ENCODE measurements at regions not wholly inside any gene's neighbourhood (a gene's known extent, or its start where the extent isn't known, plus 50 kb on each side); places are given as distances from the start of the nearest gene placed in this dataset.

DNA sequence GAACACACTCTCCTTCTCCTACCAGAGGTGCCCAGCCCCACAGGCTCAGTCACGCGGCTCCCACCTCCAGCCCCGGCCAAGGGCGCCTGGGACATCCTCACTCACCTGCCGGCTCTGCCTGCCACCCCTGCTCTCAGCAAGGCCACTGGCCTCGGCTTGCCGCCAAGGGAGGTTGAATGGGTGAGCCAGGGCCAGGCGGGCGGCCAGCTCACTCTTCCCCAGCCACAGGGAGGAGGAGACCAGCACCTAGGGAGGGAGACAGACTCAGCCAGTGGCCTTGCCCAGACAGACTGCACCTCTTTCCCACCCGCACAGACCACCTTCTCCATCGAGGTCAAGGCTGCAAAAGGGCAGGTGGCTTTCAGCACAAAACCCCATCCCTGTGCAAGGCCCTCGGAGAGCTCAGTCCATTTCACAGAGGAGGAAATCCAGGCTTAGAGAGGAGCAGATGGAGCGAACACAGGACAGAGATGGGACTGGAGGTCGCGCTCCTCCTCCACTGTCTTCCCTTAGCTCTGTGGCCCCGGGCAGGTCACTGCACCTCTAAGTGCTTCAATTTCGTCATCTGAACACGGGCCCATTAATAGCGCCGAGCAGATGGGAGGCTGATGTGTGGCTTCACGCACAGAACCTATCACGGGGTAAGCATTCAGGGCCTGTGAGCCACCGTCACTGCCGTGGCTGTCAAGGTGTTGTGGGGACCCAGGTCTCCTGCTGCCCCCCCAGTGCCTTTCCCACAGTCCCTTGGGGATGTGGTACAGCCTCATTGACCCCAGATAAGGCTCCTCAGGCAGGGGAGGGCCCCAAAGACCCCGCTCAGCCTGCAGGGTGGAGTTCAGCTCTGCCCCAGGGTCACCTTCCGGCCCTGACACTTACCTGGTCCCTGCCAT is 56.1 kb downstream of the RMI2 start:
- peak; percentile 19 for DNase-seq

DNA sequence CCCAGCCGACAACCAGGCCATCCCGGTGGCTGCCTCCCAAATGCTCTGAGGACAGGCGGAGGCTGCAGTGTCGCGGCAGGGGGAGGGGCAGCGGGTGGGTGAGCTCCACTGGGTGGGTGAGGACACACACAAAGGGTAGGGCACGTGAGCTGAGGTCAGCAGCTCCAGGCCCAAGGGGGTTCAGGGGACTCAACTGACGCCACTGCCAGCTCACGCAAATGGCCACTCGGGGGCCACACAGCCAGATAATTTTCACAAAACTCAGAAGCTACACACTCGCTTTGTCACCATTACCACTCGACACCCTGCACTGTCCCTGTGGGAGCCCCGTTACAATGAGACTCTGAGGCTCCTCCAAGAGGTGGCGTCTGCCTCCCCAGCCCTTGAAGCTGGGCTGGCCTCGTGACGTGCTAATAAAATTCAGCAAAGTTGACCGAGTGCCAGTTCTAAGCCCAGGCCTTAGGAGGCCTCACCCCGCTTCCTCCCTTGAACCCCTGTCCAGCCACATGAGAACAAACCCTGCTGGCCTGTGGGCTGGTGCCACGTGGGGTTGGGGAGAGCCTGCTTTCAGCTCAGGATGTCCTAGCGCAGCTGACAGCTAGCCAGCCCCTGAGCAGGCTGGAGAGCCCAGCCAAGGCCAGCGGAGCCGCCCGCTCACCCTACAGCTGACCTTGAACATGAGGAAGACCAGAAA is 56.9 kb downstream of the RMI2 start:
- DNase-seq = no peak

DNA sequence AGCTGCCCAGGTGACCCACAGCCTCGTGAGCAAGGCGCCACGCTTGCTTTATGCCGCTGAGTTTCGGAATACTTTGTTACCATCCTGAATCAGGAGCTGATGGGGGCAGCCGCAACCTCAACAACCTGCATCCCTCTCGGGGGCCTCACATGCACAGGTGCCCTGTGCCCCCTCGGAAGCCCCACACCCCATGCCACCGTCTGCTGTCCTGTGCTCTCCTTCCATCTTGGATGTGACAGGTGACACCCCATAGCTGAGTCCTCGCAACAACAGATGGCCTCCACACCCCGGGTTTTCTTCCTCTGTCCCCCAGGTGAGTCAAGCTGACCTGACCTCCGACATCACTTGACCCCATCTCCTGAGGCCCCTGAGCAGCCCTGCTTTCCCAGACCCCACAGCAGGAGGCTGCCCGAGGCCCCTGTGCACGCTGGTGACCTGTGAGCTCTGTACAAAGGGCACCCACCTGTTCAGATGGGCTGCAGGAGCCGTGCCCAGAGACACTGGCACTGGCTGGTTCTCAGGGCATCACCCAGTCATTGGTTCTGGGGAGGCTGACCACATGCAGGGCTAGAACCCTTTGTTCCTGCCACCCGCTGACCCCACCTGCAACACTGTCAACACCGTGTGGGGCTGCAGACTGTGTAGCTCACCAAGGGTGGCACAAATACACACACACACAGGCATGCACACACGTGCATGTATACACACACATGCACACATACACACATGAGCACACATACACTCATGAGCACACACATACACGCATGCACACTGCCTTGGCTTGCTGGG is 57.7 kb downstream of the RMI2 start:
- no peak for DNase-seq

DNA sequence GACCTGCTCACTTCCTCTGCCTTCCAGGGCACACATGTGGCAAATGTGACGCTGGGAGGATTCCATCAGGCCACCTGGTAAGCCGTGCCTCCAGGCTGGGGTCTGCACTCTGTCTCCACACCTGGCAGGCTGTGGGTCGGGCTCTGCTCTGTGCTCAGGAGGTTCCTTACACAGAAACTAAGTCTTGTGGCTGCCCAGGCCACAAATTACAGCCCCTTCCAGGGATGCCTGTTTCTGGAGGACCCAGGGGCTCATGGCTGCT is 58.2 kb downstream of the RMI2 start:
- no peak for DNase-seq

DNA sequence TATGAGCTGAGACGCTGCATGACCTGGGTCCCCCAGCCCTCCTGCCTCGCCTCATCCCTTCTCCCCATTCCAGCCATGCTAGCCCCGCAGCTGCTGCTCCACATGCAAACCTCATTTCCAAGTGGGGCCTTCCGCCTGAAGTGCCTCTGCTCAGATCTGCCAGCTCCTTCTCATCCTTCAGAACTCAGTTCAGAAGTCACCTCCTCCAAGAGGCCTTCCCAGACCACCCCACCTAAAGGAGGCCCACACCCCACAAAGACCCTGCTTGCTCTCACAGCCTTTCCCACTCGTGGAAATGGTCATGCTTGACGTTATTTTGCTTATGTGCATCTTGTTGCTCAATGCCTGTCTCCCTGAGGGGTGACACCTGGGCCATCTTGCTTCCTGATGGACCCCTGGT is 58.7 kb downstream of the RMI2 start:
- no peak for DNase-seq

DNA sequence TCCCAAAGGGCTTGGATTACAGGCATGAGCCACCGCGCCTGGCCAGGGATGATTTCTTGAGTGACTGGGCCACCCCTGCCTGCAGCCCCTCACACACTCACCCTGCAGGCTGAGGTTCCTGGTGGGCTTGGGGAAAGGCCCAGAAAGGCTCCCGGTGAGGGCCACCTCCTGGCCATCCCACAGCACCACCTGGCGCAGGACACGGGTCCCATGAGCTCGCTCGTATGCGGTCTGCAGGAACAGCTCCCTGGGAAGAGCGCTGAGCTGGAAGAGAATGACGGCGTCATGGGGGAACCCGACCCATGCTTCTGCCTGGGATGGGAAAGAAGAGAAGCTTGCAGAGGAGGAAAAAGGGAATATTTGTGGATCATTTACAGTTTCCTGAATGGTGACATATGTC is 59.3 kb downstream of the RMI2 start:
- DNase-seq = no peak

DNA sequence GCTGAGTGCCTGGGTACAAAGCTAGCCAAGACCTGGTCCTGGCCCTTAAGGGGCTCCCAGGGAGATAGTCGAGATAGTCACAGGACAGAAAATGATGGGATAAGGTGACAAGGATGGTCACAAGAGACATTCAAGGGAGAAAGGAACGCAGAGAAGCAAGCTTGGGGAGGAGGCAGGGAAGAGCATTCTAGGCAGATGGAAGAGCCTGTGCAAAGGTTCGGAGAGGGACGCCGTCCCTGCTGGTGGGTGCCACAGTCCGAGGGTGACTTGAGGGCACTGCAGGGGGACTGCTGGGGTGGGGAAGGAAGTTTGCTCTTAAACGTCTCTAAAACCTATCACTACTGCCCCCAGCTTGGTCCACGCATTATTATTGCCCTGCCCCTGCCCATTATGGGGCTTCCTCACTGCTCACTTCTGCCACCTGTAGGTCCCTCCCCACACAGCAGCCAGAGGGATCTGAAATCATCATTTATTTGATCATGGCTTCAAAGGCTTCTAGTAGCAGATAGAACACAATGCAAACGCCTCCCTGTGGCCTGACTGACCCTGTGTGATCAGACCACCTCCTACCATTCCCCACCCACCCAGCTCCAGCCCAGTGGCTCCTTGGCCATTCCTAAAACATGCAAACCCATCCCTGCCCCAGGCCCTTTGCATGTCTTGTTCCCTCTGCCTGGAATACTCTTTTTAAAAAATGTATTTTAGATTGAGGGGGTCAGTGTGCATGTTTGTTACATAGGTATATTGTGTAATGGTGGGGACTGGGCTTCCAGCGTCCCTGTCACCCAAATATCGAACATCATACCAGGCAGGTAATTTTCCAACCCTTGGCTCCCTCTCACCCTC is 60.3 kb downstream of the RMI2 start:
- DNase-seq = peak; percentile 63

DNA sequence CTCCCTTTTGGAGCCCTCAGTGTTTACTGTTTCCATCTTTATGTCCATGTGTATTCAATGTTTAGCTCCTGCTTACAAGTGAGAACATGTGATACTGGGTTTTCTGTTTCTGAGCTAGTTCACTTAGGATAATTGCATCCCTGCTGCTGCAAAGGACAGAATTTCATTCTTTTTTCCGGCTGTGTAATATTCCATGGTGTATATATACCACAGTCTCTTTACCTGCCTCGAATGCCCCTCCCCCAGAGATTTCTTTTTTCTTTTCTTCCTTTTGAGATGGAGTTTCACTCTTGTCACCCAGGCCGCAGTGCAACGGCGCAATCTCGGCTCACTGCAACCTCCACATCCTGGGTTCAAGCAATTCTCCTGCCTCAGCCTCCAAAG is 60.9 kb downstream of the RMI2 start:
- DNase-seq = no peak

DNA sequence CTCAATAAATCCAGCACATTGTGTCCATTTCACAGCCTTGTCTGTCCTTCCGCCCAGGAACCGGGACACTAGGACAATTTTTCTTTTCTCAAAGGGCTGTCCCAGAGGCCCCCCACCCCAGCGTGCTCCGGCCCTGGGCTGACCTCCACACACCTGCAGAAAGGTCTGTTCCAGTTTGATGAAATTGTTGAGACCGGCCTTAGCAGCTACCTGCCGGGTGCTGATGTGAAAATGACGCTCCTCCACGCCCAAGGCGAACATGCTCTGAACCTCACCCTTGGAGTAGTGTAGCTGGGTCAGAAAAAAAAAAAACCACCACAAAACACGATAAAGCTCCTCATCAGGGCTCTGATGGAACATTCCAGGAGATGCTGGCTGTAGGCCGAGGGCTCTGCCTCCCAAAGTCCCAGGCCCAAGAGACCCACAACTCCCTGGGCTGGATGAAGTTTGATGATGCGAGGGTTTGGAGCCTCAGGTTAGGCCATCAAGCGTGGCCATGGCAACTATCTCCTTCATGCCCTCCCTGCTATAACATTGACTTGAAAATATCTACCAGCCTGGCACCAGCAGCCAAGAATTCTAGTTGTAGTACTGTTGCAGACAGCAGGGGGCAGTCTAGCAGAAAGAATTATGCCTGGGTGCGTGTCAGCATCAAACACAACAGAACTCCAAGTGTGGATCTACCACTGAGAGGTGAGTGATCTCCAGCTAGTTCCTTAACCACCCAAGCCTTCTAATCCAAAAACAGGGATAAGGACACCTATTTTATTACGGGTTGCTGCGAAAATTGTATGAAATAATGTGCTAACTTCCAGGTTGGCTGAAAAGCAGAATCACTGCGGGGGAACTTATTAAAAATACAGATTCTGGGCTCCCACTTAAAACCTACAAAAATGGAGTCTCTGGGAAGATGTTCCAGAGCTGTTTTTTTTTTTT is 62.1 kb downstream of the RMI2 start:
- DNase-seq = peak; percentile 77

DNA sequence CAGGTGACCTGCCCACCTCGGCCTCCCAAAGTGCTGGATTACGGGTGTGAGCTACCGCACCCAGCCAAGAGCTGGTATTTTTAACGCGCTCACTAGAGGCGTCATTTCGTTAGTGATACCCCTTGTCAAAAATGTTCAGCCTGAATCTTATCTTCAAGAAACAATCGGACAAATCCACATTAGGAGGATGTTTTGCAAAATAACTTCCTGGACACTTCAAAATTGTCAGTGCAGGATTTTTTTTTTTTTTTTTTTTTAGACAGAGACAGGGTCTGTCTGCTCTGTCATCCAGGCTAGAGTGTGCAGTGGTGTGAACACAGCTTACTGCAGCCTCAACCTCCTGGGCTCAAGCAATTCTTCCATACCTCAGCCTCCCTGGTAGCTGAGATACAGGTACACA is 63.0 kb downstream of the RMI2 start:
- DNase-seq = no peak

DNA sequence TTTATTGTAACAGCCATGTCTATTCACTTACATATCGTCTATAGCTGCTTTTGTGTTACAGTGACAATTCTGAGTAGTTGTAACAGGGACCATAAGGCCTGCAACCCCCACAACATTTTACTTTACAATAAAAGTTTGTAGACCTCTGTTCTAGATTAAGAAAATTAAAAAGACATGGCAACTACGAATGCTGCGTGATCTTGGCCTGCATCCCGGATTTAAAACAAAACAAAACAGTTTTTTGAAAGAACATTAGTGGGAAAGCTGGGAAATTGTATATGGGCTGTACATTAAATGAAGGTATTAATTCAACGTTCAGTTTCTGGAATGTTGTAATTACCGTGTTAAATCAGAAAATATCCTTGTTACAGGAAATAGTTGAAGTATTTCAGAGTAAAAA is 64.1 kb downstream of the RMI2 start:
- DNase-seq = no peak

DNA sequence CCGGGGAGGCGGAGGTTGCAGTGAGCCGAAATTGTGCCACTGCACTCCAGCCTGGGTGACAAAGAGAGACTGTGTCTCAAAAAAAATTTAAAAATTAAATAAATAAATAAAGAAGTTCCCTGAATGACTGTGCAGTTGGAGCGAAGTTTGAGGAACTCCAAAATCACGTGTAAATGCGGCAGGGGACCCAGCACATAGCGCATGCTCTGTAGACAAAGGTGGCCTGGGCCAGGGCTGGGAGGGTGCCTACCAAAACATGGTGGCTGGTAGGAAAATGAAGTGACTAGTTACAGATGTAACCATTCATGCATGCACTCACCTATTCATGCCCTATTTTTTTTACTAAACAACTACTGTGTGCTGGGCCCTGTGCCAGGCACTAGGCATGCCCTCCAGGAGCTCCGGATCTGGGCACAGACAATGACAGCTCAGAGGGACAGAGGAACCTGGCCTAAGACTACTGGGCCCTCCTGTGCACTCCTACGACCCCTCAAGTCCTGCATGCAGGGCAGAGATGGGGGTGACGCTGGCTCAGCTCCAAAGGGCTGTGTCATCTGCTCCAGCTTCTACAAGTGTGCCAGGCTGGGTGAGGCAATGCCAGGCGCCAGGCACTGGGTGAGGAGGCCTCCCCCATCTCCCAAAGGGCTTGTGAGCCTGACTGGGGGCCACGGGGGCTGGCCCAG is 65.3 kb downstream of the RMI2 start:
- DNase-seq = no peak

DNA sequence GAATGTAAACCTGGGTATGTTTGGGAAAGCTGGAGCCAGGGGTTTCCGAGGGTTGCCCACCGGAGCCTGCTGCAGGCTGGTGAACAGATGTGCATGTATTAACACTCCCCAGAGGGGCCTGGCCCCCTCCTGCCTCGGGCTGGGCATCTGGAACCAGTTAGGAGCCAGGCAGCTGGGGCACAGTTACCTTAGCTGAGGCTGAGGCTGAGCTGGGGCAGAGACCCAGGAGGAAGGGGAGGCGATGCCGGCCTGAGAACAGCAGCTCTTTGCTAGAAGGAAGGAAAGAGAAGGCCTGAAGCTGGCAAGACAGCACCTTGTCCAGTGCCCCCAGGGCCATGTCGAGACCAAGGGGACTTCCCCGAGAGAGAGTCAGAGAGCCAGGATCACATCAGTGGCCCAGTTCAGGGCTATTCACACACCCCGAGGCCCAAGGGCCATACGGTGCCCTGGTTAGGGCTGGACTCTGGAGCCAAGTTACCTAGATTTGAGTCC is 65.8 kb downstream of the RMI2 start:
- no peak for DNase-seq

DNA sequence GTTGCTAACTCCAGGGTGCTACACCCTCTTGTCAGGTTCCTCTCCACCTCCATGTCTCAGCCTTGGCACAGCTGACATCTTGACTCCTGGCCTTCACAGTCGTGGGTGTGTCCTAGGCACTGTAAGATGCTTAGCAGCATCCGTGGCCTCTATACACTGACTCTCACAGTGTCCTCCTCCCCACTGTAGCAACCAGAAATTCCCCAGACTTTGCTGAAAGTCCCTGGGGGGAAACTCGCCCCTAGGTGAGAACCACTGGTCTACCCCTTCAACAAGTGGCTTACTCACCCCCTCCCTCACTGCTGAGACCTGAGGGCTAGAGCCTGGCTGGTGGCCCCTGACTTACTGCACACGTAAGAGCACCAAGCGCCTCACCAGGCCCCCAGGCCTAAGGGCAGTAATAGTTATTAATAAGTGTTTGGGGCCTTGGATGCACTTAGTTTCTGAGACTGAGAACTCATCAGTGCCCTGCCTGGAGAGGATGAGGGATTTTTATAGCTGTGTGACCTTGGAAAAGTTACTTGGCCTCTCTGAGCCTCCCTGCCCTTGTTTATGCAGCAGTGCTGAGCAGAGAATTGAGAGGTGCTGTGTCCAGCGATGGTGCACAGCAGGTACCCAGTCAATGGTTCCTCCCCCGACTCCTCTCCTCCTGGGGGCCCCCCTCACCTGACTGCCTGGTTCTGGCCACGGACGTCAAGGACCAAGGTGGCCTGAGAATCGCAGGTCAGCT is 67.1 kb downstream of the RMI2 start:
- no peak for DNase-seq

DNA sequence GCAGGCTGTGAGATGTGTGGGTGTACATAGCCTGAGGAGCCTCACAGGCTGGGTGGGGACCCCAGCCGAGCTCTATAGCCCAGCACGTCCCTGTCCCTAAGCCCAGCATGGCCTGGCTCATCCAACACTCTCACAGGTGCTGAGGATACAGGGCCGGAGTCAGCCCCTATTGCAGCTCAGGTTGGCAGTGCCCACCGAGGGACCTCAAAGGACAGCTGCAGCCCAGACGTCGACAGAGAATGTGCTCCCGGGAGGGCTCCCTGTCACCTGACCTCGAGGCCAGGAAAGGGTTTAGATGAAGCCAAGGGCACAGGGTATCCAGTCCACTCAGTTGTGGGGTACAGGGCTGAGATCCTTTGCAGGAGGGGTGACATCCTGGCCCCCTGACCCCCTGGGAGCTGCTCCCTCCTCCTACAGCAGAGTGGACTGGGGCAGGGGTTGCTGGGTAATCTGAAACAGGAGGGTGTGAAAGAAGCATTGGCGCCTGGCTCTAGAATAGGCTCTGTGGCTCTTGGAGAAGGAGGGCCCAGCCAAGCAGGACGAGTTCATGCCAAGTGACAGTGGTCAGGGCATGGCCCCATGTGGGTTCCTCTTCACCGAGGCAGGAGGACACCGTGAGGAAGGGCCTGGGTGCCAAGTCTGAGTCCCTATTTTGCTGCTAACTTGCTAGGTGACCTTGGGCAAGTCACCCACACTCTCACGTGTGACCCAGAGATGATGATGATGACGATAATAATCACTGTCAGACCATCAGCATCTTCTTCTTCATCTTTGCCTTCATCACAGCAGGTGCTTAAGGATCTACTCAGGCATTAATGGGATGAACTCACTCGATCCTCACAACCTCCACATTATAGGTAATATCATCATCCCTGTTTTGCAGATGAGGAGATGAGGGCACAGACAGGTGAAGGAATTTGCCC is 68.0 kb downstream of the RMI2 start:
- DNase-seq = no peak

DNA sequence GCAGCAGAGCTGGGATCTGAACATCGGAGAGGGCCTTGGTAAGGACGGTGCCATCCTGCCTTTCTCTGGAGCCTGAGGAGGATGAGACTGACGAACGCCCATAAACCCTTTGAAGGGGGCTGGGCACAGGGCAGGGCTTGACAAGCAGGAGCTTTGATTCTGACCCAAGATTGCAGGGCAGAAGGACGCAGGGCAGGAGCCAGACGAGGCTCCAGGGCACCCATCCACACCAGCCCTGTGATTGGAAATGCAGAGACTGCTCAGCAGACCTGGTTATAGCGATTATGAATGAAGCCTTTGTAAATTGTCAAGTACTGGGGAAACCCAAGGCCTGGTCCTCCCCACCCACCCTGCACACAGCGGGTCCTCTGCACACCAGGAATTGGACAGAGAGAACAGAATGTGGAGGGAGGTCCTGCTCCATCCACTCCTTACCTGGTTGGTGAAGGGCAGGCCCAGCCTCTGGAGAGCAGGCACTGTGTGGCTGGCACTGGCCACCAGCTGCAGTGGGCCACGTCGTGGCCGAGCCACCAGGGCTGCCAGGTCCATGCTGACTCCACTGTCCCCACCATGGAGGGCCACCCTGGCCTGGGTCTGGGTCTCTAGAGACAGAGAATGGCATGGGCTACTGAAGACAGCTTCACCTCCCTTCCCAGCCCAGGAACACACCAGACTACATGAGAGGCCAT is 68.8 kb downstream of the RMI2 start:
- no peak for DNase-seq

DNA sequence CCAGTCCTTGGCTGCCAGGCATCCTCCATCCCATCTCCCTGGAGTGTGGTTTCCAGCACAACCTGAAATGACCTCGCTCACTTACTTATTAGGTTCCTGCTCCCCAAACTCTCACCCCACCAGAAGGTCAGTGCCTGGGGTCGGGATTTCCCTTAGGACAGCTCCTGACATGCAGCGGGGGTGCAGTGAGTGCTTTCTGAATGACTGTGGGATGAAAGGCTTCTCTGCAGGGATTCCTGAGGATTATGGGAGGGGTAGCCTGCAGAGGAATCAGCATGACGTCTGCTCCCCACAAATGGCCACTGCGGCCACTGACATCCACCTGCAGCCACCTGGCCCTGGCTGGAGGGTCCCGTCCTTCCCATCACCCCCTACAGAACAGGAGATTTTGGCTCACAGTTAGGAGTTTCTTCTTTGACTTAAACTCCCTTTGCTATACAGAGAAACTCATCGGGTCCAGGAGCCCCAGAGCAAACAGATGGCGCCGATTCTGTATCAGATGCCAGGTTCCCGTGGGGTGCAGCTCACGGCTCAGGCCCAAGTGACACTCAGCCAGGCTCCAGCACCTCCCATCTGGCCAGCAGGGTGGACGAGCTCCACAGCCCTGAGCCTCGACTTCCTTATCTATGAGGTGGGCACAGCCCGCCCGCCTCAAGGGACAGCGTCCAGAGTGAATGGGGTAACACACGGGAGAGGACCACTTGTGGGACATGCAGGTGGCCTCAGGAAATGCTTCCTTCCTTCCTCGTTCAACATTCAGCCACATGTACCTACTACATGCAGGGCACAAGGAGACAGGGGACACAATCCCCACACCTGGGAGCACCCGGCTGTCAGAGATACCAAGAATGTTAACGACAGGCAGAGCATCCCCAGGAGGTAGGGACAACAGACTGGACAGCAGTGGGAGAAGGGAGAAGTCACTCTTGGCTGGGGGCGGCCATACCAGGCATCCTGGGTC is 69.8 kb downstream of the RMI2 start:
- no peak for DNase-seq

All from NCI-H82 (cell line).